Activated CD4-positive, alpha-beta T cell treated with anti-CD3 and anti-CD28 coated beads, Interleukin-2, amount 50 U/mL, for 16 hours (primary cell): ENCODE measurements at regions not wholly inside any gene's neighbourhood (a gene's known extent, or its start where the extent isn't known, plus 50 kb on each side); places are given as distances from the start of the nearest gene placed in this dataset.
"Not testable (repeated sequence)": the region's sequence is repeated elsewhere in the genome, so short reads cannot be mapped to it uniquely, and the experiment has no call there.

Source experiments
- DNase-seq: peaks from one replicate; pipeline ENCODE4 v3.0.0-alpha.2; 2020

- no peak for DNase-seq
These were observed 828.5 kb upstream of the ADAMTS5 start for GRCh38 chr21:27795418-27795817.

- DNase-seq, result no peak
These were observed 827.0 kb upstream of the ADAMTS5 start for GRCh38 chr21:27793901-27794300.

- no peak for DNase-seq
These were observed 820.2 kb upstream of the ADAMTS5 start for GRCh38 chr21:27787046-27787445.

- DNase-seq, result no peak
These were observed 812.7 kb upstream of the ADAMTS5 start for GRCh38 chr21:27779606-27780005.

- DNase-seq, result no peak
These were observed 810.2 kb upstream of the ADAMTS5 start for GRCh38 chr21:27776925-27777553.

GRCh38 chr21:27772816-27773215 is 805.9 kb upstream of the ADAMTS5 start:
- DNase-seq, result no peak

GRCh38 chr21:27771938-27772483 is 805.1 kb upstream of the ADAMTS5 start:
- DNase-seq, result no peak

- DNase-seq, result no peak
These were observed 802.9 kb upstream of the ADAMTS5 start for GRCh38 chr21:27769763-27770162.

- not testable (repeated sequence) for DNase-seq
These were observed 801.3 kb upstream of the ADAMTS5 start for GRCh38 chr21:27768046-27768637.

GRCh38 chr21:27764056-27764455 is 797.2 kb upstream of the ADAMTS5 start:
- DNase-seq, result no peak

GRCh38 chr21:27761623-27762022 is 794.7 kb upstream of the ADAMTS5 start:
- no peak for DNase-seq

- DNase-seq, result no peak
These were observed 792.9 kb upstream of the ADAMTS5 start for GRCh38 chr21:27759820-27760219.

- DNase-seq, result no peak
These were observed 792.3 kb upstream of the ADAMTS5 start for GRCh38 chr21:27759091-27759659.

GRCh38 chr21:27756191-27756590 is 789.3 kb upstream of the ADAMTS5 start:
- DNase-seq, result no peak

GRCh38 chr21:27743971-27744564 is 777.2 kb upstream of the ADAMTS5 start:
- no peak for DNase-seq

GRCh38 chr21:27741736-27742135 is 774.8 kb upstream of the ADAMTS5 start:
- no peak for DNase-seq

GRCh38 chr21:27740084-27740483 is 773.2 kb upstream of the ADAMTS5 start:
- DNase-seq, result no peak

GRCh38 chr21:27739187-27739586 is 772.3 kb upstream of the ADAMTS5 start:
- DNase-seq, result no peak

GRCh38 chr21:27735699-27736098 is 768.8 kb upstream of the ADAMTS5 start:
- no peak for DNase-seq

GRCh38 chr21:27734146-27734545 is 767.3 kb upstream of the ADAMTS5 start:
- DNase-seq, result no peak

GRCh38 chr21:27725916-27726315 is 759.0 kb upstream of the ADAMTS5 start:
- DNase-seq, result no peak

- DNase-seq, result no peak
These were observed 755.2 kb upstream of the ADAMTS5 start for GRCh38 chr21:27722095-27722494.

GRCh38 chr21:27721675-27722074 is 754.8 kb upstream of the ADAMTS5 start:
- DNase-seq, result no peak

- DNase-seq, result no peak
These were observed 752.3 kb upstream of the ADAMTS5 start for GRCh38 chr21:27719226-27719625.
